ENCODE measurements at regions not wholly inside any gene's neighbourhood (a gene's known extent, or its start where the extent isn't known, plus 50 kb on each side); places are given as distances from the start of the nearest gene placed in this dataset.

- ChIA-PET CTCF (interaction anchor here (0.6 to 3.5 kb wide), 29 partner anchors 8 to 696 kb away, joined by 3 to 33 read pairs (median 4); no protein-coding TSS in a partner anchor), POLR2A (interaction anchor here (1.6 kb wide), 1 partner anchor 662 kb away, joined by 5 read pairs; the partner anchor contains the start of gene SPRY2)
- no peaks in the 10 kb centered on the region for H3K27me3 ChIP-seq (ENCODE audit: control insufficient read depth, insufficient read depth, low read length)
- H3K9me3 ChIP-seq (ENCODE audit: control insufficient read depth, insufficient read depth, low read length), result no peaks in the 10 kb centered on the region
- no peak overlapping the region for H3K27ac ChIP-seq (ENCODE audit: low read depth, low read length)
- peak; percentile 74 for TF ChIP-seq CTCF (IDR thresholded peaks at IDR 0.05; ENCODE audit: low read depth, low read length)
- peak; percentile 26 for DNase-seq (ENCODE audit: low read depth, low spot score)
- H3K4me3 ChIP-seq (ENCODE audit: low read depth, low read length), result no peak overlapping the region
Observed at GRCh38 chr13:79679334-79679733, 198.4 kb downstream of the NDFIP2 start.

GRCh38 chr13:79678100-79678499, 197.1 kb downstream of the NDFIP2 start:
- DNase-seq (ENCODE audit: low read depth, low spot score), result no peak
- H3K9me3 ChIP-seq (ENCODE audit: control insufficient read depth, insufficient read depth, low read length), result no peaks in the 10 kb centered on the region
- POLR2A ChIA-PET, result no interaction called here
- CTCF ChIA-PET, result interaction anchor here (0.9 to 3.5 kb wide), 13 partner anchors 10 to 698 kb away, joined by 3 to 33 read pairs (median 6); no protein-coding TSS in a partner anchor
- H3K27ac ChIP-seq (ENCODE audit: low read depth, low read length), result no peak overlapping the region
- no peak for TF ChIP-seq CTCF (IDR thresholded peaks at IDR 0.05; ENCODE audit: low read depth, low read length)
- H3K4me3 ChIP-seq (ENCODE audit: low read depth, low read length), result no peak overlapping the region
- no peaks in the 10 kb centered on the region for H3K27me3 ChIP-seq (ENCODE audit: control insufficient read depth, insufficient read depth, low read length)

GRCh38 chr13:79675931-79676660, 195.1 kb downstream of the NDFIP2 start:
- no peak overlapping the region for H3K4me3 ChIP-seq (ENCODE audit: low read depth, low read length)
- H3K27me3 ChIP-seq (ENCODE audit: control insufficient read depth, insufficient read depth, low read length), result no peaks in the 10 kb centered on the region
- TF ChIP-seq CTCF (IDR thresholded peaks at IDR 0.05; ENCODE audit: low read depth, low read length), result no peak
- ChIA-PET POLR2A (no interaction called here), CTCF (interaction anchor here (1.1 to 1.9 kb wide), 2 partner anchors 99 to 667 kb away, joined by 3 to 6 read pairs; no protein-coding TSS in a partner anchor)
- no peaks in the 10 kb centered on the region for H3K9me3 ChIP-seq (ENCODE audit: control insufficient read depth, insufficient read depth, low read length)
- DNase-seq (ENCODE audit: low read depth, low spot score), result no peak
- no peak overlapping the region for H3K27ac ChIP-seq (ENCODE audit: low read depth, low read length)

GRCh38 chr13:79674765-79675515, 194.0 kb downstream of the NDFIP2 start:
- Histone ChIP-seq H3K9me3 (ENCODE audit: control insufficient read depth, insufficient read depth, low read length) (no peaks in the 10 kb centered on the region), H3K27ac (ENCODE audit: low read depth, low read length) (no peak overlapping the region), H3K27me3 (ENCODE audit: control insufficient read depth, insufficient read depth, low read length) (no peaks in the 10 kb centered on the region), H3K4me3 (ENCODE audit: low read depth, low read length) (no peak overlapping the region)
- CTCF ChIA-PET, result interaction anchor here (1.1 to 1.9 kb wide), 2 partner anchors 100 to 668 kb away, joined by 3 to 6 read pairs; no protein-coding TSS in a partner anchor
- DNase-seq (ENCODE audit: low read depth, low spot score), result no peak
- TF ChIP-seq CTCF (IDR thresholded peaks at IDR 0.05; ENCODE audit: low read depth, low read length), result no peak
- POLR2A ChIA-PET, result no interaction called here

- no peaks in the 10 kb centered on the region for H3K27me3 ChIP-seq (ENCODE audit: control insufficient read depth, insufficient read depth, low read length)
- ChIA-PET CTCF (interaction anchor here (0.6 kb wide), 1 partner anchor 299 kb away, joined by 4 read pairs; no protein-coding TSS in a partner anchor), POLR2A (no interaction called here)
- H3K27ac ChIP-seq (ENCODE audit: low read depth, low read length), result no peak overlapping the region
- no peak for TF ChIP-seq CTCF (IDR thresholded peaks at IDR 0.05; ENCODE audit: low read depth, low read length)
- no peak overlapping the region for H3K4me3 ChIP-seq (ENCODE audit: low read depth, low read length)
- DNase-seq (ENCODE audit: low read depth, low spot score), result no peak
- H3K9me3 ChIP-seq (ENCODE audit: control insufficient read depth, insufficient read depth, low read length), result no peaks in the 10 kb centered on the region
Observed at GRCh38 chr13:79673993-79674377, 193.0 kb downstream of the NDFIP2 start.

All from AG04450 (cell line).